H9 (cell line): ENCODE measurements at regions not wholly inside any gene's neighbourhood (a gene's known extent, or its start where the extent isn't known, plus 50 kb on each side); places are given as distances from the start of the nearest gene placed in this dataset.

ENCODE experiments used
- DNase-seq: peaks from one replicate; pipeline ENCODE4 v3.0.0-alpha.2; 2017
- H2AFZ ChIP-seq: one replicate; pipeline ENCODE4 v1.6.1; 2013; ENCODE audit warnings: mild to moderate bottlenecking, low read length, control low read depth, moderate library complexity
- H2AK5ac ChIP-seq: 2 replicates; pipeline ENCODE4 v1.6.1; 2013; ENCODE audit warnings: low read length, control low read depth, mixed read lengths; ENCODE audit not compliant: insufficient read length
- H2BK120ac ChIP-seq: one replicate; pipeline ENCODE4 v1.6.1; 2013; ENCODE audit warnings: low read depth, mild to moderate bottlenecking, low read length, control low read depth, inconsistent platforms; ENCODE audit not compliant: poor library complexity, severe bottlenecking
- H2BK12ac ChIP-seq: 2 replicates; pipeline ENCODE4 v1.6.1; 2013; ENCODE audit warnings: low read length, control low read depth, mixed read lengths, low read depth; ENCODE audit not compliant: insufficient read length
- H2BK15ac ChIP-seq: 2 replicates; pipeline ENCODE4 v1.6.1; 2013; ENCODE audit warnings: low read depth, low read length, control low read depth
- H2BK20ac ChIP-seq: one replicate; pipeline ENCODE4 v1.6.1; 2013; ENCODE audit warnings: low read depth, mild to moderate bottlenecking, low read length, control low read depth, inconsistent platforms; ENCODE audit not compliant: poor library complexity, severe bottlenecking
- H2BK5ac ChIP-seq: 2 replicates; pipeline ENCODE4 v1.6.1; 2013; ENCODE audit warnings: low read length, control low read depth, mixed read lengths; ENCODE audit not compliant: insufficient read length
- H3K14ac ChIP-seq: 2 replicates; pipeline ENCODE4 v1.6.1; 2013; ENCODE audit warnings: low read length, control low read depth; ENCODE audit not compliant: insufficient read depth
- H3K18ac ChIP-seq: 2 replicates; pipeline ENCODE4 v1.6.1; 2013; ENCODE audit warnings: low read depth, mild to moderate bottlenecking, mixed read lengths, low read length, control low read depth; ENCODE audit not compliant: insufficient read length
- H3K23ac ChIP-seq: 2 replicates; pipeline ENCODE4 v1.6.1; 2013; ENCODE audit warnings: low read length, control low read depth, mixed read lengths, low read depth; ENCODE audit not compliant: insufficient read length
- H3K23me2 ChIP-seq: 2 replicates; pipeline ENCODE4 v1.6.1; 2013; ENCODE audit warnings: low read depth, mild to moderate bottlenecking, mixed read lengths, low read length, control low read depth; ENCODE audit not compliant: insufficient read length, poor library complexity, severe bottlenecking
- H3K27ac ChIP-seq: 2 replicates; pipeline ENCODE4 v1.5.1; 2013; ENCODE audit warnings: low read length, control low read depth, mixed read lengths, low read depth; ENCODE audit not compliant: insufficient read length
- H3K27me3 ChIP-seq: 2 replicates; pipeline ENCODE4 v1.6.1; 2013; ENCODE audit warnings: low read length, control low read depth, inconsistent platforms; ENCODE audit not compliant: insufficient read depth
- H3K4ac ChIP-seq: 2 replicates; pipeline ENCODE4 v1.6.1; 2013; ENCODE audit warnings: low read depth, mild to moderate bottlenecking, control low read depth, inconsistent platforms, low read length, moderate library complexity
- H3K4me1 ChIP-seq: 2 replicates; pipeline ENCODE4 v1.6.1; 2013; ENCODE audit warnings: low read length, control low read depth, inconsistent platforms; ENCODE audit not compliant: insufficient read depth
- H3K4me2 ChIP-seq: 2 replicates; pipeline ENCODE4 v1.6.1; 2013; ENCODE audit warnings: low read length, control low read depth, mixed read lengths; ENCODE audit not compliant: insufficient read length, insufficient read depth
- H3K56ac ChIP-seq: 2 replicates; pipeline ENCODE4 v1.6.1; 2013; ENCODE audit warnings: low read depth, mild to moderate bottlenecking, mixed read lengths, low read length, control low read depth; ENCODE audit not compliant: insufficient read length
- H3K79me1 ChIP-seq: 2 replicates; pipeline ENCODE4 v1.6.1; 2013; ENCODE audit warnings: low read depth, mild to moderate bottlenecking, moderate library complexity, low read length, control low read depth, inconsistent platforms; ENCODE audit not compliant: insufficient read depth, poor library complexity, severe bottlenecking
- H3K79me2 ChIP-seq: 2 replicates; pipeline ENCODE4 v1.6.1; 2013; ENCODE audit warnings: low read length, control low read depth, inconsistent platforms; ENCODE audit not compliant: insufficient read depth
- H3K9ac ChIP-seq: 2 replicates; pipeline ENCODE4 v1.6.1; 2013; ENCODE audit warnings: low read length, control low read depth, mixed read lengths; ENCODE audit not compliant: insufficient read length; ENCODE audit errors: extremely low read depth
- H3K9me3 ChIP-seq: one replicate; pipeline ENCODE4 v1.6.1; 2013; ENCODE audit warnings: low read depth, low read length, inconsistent platforms; ENCODE audit not compliant: control insufficient read depth
- H3T11ph ChIP-seq: one replicate; pipeline ENCODE4 v1.6.1; 2013; ENCODE audit warnings: mild to moderate bottlenecking, low read length, control low read depth, inconsistent platforms
- H4K20me1 ChIP-seq: one replicate; pipeline ENCODE4 v1.6.1; 2013; ENCODE audit not compliant: control insufficient read depth, insufficient read length, insufficient read depth
- H4K5ac ChIP-seq: 2 replicates; pipeline ENCODE4 v1.6.1; 2013; ENCODE audit warnings: low read depth, mild to moderate bottlenecking, mixed read lengths, low read length, control low read depth; ENCODE audit not compliant: insufficient read length
- H4K8ac ChIP-seq: replicated peaks from 2 replicates; pipeline ENCODE4 v1.6.1; 2013; ENCODE audit warnings: low read length, control low read depth, mixed read lengths, low read depth; ENCODE audit not compliant: insufficient read length
- H4K91ac ChIP-seq: 2 replicates; pipeline ENCODE4 v1.6.1; 2013; ENCODE audit warnings: low read depth, mild to moderate bottlenecking, moderate library complexity, mixed read lengths, low read length, control low read depth; ENCODE audit not compliant: insufficient read length
- H3K27ac Mint-ChIP-seq, 3 experiments: 2 replicates in 2 of 3; 3 replicates in 1 of 3; pipeline ENCODE4 v1.8.0; 2020 to 2021; ENCODE audit warnings: mixed read lengths in 3 of 3, mild to moderate bottlenecking in 1 of 3, moderate library complexity in 1 of 3
- H3K27me3 Mint-ChIP-seq: 2 replicates; pipeline ENCODE4 v1.8.0; 2021; ENCODE audit warnings: low read depth, mild to moderate bottlenecking, moderate library complexity, mixed read lengths
- H3K36me3 Mint-ChIP-seq, 3 experiments: 2 replicates in 2 of 3; 3 replicates in 1 of 3; pipeline ENCODE4 v1.8.0; 2020 to 2021; ENCODE audit warnings: low read depth in 3 of 3, mixed read lengths in 3 of 3; ENCODE audit not compliant: insufficient read depth in 1 of 3
- H3K4me1 Mint-ChIP-seq, 2 experiments: 2 replicates each; pipeline ENCODE4 v1.8.0; 2020; ENCODE audit warnings: mixed read lengths in 2 of 2
- H3K4me3 Mint-ChIP-seq, 2 experiments: 2 replicates in 1 of 2; 3 replicates in 1 of 2; pipeline ENCODE4 v1.8.0; 2020 to 2021; ENCODE audit warnings: mild to moderate bottlenecking in 2 of 2, mixed read lengths in 2 of 2, moderate library complexity in 1 of 2
- H3K9me3 Mint-ChIP-seq, 2 experiments: 2 replicates in 1 of 2; 3 replicates in 1 of 2; pipeline ENCODE4 v1.8.0; 2020; ENCODE audit warnings: mild to moderate bottlenecking in 2 of 2, mixed read lengths in 2 of 2, moderate library complexity in 1 of 2
- CTCF ChIP-seq: fragments of 200-600 bp; sonication (generic); conservative IDR thresholded peaks from 3 replicates; pipeline ENCODE4 v1.8.0; 2021; ENCODE audit warnings: antibody characterized with exemption, mild to moderate bottlenecking
- WGBS: extraction: QIAGEN DNeasy Blood & Tissue Kit; methylation state at CpG from one replicate; pipeline ENCODE4 v1.1.7; 2013; ENCODE audit warnings: missing lambda C conversion rate, low lambda C conversion rate, mixed read lengths; ENCODE audit not compliant: insufficient read length; ENCODE audit errors: extremely low coverage; 5-methylcytosine and 5-hydroxymethylcytosine counted together

DNA sequence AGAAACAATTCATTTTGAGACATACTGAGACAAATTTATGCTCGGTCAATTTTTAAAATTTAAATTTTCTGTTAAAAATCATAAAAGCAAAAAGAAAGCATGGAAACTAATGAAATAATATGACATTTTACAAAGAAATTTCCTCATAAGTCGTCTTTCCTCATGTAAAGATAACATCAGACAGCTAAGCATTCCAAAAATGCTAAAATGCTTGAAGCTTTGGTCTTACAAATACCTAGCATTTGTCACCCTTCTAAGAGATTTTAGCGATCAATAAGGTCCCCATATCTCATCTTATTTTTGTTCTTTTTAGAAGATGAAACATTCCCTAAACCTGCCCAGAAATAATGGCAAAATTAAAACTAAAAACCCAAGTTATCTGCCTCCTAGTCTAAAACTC lies 68.5 kb upstream of the FREM2 start:
- Histone ChIP-seq H3K79me2 (no peaks in the 10 kb centered on the region), H3K4me2 (no peak overlapping the region), H3K9ac (no peak overlapping the region), H3K79me1 (no peaks in the 10 kb centered on the region), H3K9me3 (no peaks in the 10 kb centered on the region), H4K8ac (no peak overlapping the region), H2AK5ac (no peak overlapping the region), H2BK20ac (no peak overlapping the region), H2BK120ac (no peak overlapping the region), H3K23me2 (no peaks in the 10 kb centered on the region), H3K56ac (no peak overlapping the region), H3K27me3 (no peaks in the 10 kb centered on the region), H3K4me1 (0 out of 2 replicates have a peak, but pooled peaks cover under 1% of the 10 kb centered on the region), H2BK12ac (no peak overlapping the region), H3K23ac (no peak overlapping the region), H3T11ph (no peak overlapping the region), H2BK5ac (no peak overlapping the region), H4K20me1 (no peaks in the 10 kb centered on the region), H3K27ac (no peak overlapping the region), H2BK15ac (no peak overlapping the region), H3K4ac (no peak overlapping the region), H4K91ac (no peak overlapping the region), H3K18ac (no peak overlapping the region), H3K14ac (no peak overlapping the region), H4K5ac (no peak overlapping the region), H2AFZ (no peak overlapping the region)
- Mint-ChIP-seq H3K27ac (no peak overlapping the region), H3K4me1 (peaks cover 2 to 5% of the 10 kb centered on the region in 2 experiments; a peak in 3 of 4 replicates), H3K36me3 (no peaks in the 10 kb centered on the region), H3K27me3 (no peaks in the 10 kb centered on the region), H3K9me3 (no peaks in the 10 kb centered on the region), H3K4me3 (no peak overlapping the region)
- TF ChIP-seq CTCF, result no peak
- DNase-seq, result no peak
- WGBS, result no CpG with 5 or more reads among the region's 3 CpGs
